Colonic mucosa (tissue), 4 donors: ENCODE measurements at regions not wholly inside any gene's neighbourhood (a gene's known extent, or its start where the extent isn't known, plus 50 kb on each side); places are given as distances from the start of the nearest gene placed in this dataset.

Experiments used
- DNase-seq: peaks from one replicate; pipeline ENCODE4 v3.0.0-alpha.2; 2020
- H3K27ac ChIP-seq: fragments of 200-600 bp; one replicate; pipeline ENCODE4 v1.8.0; 2021
- H3K27me3 ChIP-seq: fragments of 200-600 bp; one replicate; pipeline ENCODE4 v1.8.0; 2021
- H3K36me3 ChIP-seq: fragments of 200-600 bp; one replicate; pipeline ENCODE4 v1.8.0; 2021
- H3K4me1 ChIP-seq: fragments of 200-600 bp; one replicate; pipeline ENCODE4 v1.8.0; 2021; ENCODE audit warnings: mild to moderate bottlenecking
- H3K4me3 ChIP-seq: fragments of 200-600 bp; one replicate; pipeline ENCODE4 v1.8.0; 2021
- H3K9ac ChIP-seq, 2 donors: one replicate each; pipeline ENCODE4 v1.7.0; 2013; ENCODE audit warnings: control low read depth in 2 of 2, low read depth in 2 of 2, low read length in 2 of 2
- H3K9me3 ChIP-seq: fragments of 200-600 bp; one replicate; pipeline ENCODE4 v1.8.0; 2021
- CTCF ChIP-seq: fragments of 200-600 bp; IDR thresholded peaks from one replicate; pipeline ENCODE4 v1.8.0; 2022; ENCODE audit warnings: antibody characterized with exemption, mild to moderate bottlenecking
- intact Hi-C: fragments of 100-400 bp; cut with DNase I; formaldehyde crosslinking; loops from one replicate; pipeline ENCODE4 v1.14.1; 2022
- donor health status: healthy.
- donor health status: DM: no; HTN: no; CAD: no.
- donor health status: DM: no; HTN: no; CAD: no.

- Histone ChIP-seq H3K27me3 (no peaks in the 10 kb centered on the region), H3K9me3 (no peaks in the 10 kb centered on the region), H3K27ac (no peak overlapping the region), H3K4me1 (no peaks in the 10 kb centered on the region), H3K4me3 (no peak overlapping the region), H3K9ac (no peak overlapping the region), H3K36me3 (no peaks in the 10 kb centered on the region)
- intact Hi-C loops, result loop anchor here (10.0 kb wide), 1 partner anchor 363 kb away; no protein-coding TSS in a partner anchor
- DNase-seq, result no peak
- TF ChIP-seq CTCF, result no peak
Measured at GRCh38 chr11:134727636-134728035, 315.6 kb upstream of the B3GAT1 start.

GRCh38 chr11:134727204-134727603 is 315.2 kb upstream of the B3GAT1 start:
- H3K9ac ChIP-seq, result no peak overlapping the region
- no peaks in the 10 kb centered on the region for H3K27me3 ChIP-seq
- intact Hi-C loops, result loop anchor here (10.0 kb wide), 1 partner anchor 362 kb away; no protein-coding TSS in a partner anchor
- no peaks in the 10 kb centered on the region for H3K36me3 ChIP-seq
- H3K4me3 ChIP-seq, result no peak overlapping the region
- no peaks in the 10 kb centered on the region for H3K4me1 ChIP-seq
- H3K9me3 ChIP-seq, result no peaks in the 10 kb centered on the region
- no peak for DNase-seq
- TF ChIP-seq CTCF, result no peak
- H3K27ac ChIP-seq, result no peak overlapping the region

GRCh38 chr11:134725716-134726639 is 313.9 kb upstream of the B3GAT1 start:
- H3K27me3 ChIP-seq, result no peaks in the 10 kb centered on the region
- no peaks in the 10 kb centered on the region for H3K36me3 ChIP-seq
- H3K9ac ChIP-seq, result no peak overlapping the region
- TF ChIP-seq CTCF, result no peak
- H3K4me1 ChIP-seq, result no peaks in the 10 kb centered on the region
- H3K4me3 ChIP-seq, result no peak overlapping the region
- H3K9me3 ChIP-seq, result no peaks in the 10 kb centered on the region
- peak; percentile 42 for DNase-seq
- H3K27ac ChIP-seq, result no peak overlapping the region
- intact Hi-C loops, result loop anchor here (10.0 kb wide), 1 partner anchor 361 kb away; no protein-coding TSS in a partner anchor

- no peak overlapping the region for H3K4me3 ChIP-seq
- H3K27me3 ChIP-seq, result no peaks in the 10 kb centered on the region
- no peak for TF ChIP-seq CTCF
- H3K9me3 ChIP-seq, result no peaks in the 10 kb centered on the region
- no peak overlapping the region for H3K9ac ChIP-seq
- H3K36me3 ChIP-seq, result no peaks in the 10 kb centered on the region
- intact Hi-C loops, result loop anchor here (10.0 kb wide), 1 partner anchor 360 kb away; no protein-coding TSS in a partner anchor
- no peak overlapping the region for H3K27ac ChIP-seq
- no peaks in the 10 kb centered on the region for H3K4me1 ChIP-seq
- DNase-seq, result no peak
Measured at GRCh38 chr11:134725211-134725610, 313.2 kb upstream of the B3GAT1 start.

- no peak overlapping the region for H3K9ac ChIP-seq
Measured at GRCh38 chr11:134724779-134725140, 312.7 kb upstream of the B3GAT1 start.

More at GRCh38 chr11:134724779-134725140, 312.7 kb upstream of the B3GAT1 start:
- Histone ChIP-seq H3K36me3 (no peaks in the 10 kb centered on the region), H3K27ac (no peak overlapping the region), H3K4me1 (no peaks in the 10 kb centered on the region), H3K4me3 (no peak overlapping the region), H3K9me3 (no peaks in the 10 kb centered on the region), H3K27me3 (no peaks in the 10 kb centered on the region)
- no peak for DNase-seq
- intact Hi-C loops, result loop anchor here (10.0 kb wide), 1 partner anchor 360 kb away; no protein-coding TSS in a partner anchor
- TF ChIP-seq CTCF, result no peak
